ENCODE measurements at regions not wholly inside any gene's neighbourhood (a gene's known extent, or its start where the extent isn't known, plus 50 kb on each side); places are given as distances from the start of the nearest gene placed in this dataset.

DNA sequence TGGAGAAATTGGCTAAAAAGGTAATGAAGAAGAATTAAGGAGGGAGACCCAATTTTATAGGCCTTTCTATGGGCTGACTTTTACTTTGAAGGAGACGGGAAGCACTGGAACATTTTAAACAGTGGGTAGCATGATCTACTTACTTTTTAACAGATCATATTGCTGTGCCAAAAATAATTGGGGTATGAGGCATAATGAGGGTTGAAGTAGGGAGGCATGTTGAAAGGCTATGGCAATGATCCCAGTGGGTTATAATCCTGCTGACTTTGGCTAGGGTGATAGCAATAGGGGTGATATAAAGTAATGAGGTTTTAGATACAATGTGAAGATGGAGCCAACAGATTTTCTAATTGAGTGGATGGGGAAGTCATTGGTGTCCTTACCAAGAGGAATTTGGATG, 73.2 kb downstream of the GPR37 start:
- Mint-ChIP-seq H3K4me1 (no peaks in the 10 kb centered on the region), H3K36me3 (ENCODE audit: insufficient read depth in 1 of 3, low read depth in 3 of 3) (no peaks in the 10 kb centered on the region), H3K27ac (no peak overlapping the region), H3K9me3 (no peaks in the 10 kb centered on the region; a peak in 1 of 5 replicates), H3K4me3 (no peak overlapping the region), H3K27me3 (ENCODE audit: low read depth) (no peaks in the 10 kb centered on the region)
- Histone ChIP-seq H3K4me2 (ENCODE audit: insufficient read depth, insufficient read length, low read length) (no peak overlapping the region), H3K23ac (ENCODE audit: insufficient read length, low read depth, low read length) (no peak overlapping the region), H4K91ac (ENCODE audit: insufficient read length, low read depth, low read length) (no peak overlapping the region), H3K9ac (ENCODE audit: extremely low read depth, insufficient read length, low read length) (no peak overlapping the region), H2AK5ac (ENCODE audit: insufficient read length, low read length) (no peak overlapping the region), H2BK20ac (ENCODE audit: low read depth, low read length, poor library complexity, severe bottlenecking) (no peak overlapping the region), H2BK5ac (ENCODE audit: insufficient read length, low read length) (no peak overlapping the region), H3K18ac (ENCODE audit: insufficient read length, low read depth, low read length) (no peak overlapping the region), H4K5ac (ENCODE audit: insufficient read length, low read depth, low read length) (no peak overlapping the region), H3K14ac (ENCODE audit: insufficient read depth, low read length) (no peak overlapping the region), H3K4ac (ENCODE audit: low read depth, low read length) (no peak overlapping the region), H3K56ac (ENCODE audit: insufficient read length, low read depth, low read length) (no peak overlapping the region), H3K23me2 (ENCODE audit: insufficient read length, low read depth, low read length, poor library complexity, severe bottlenecking) (no peaks in the 10 kb centered on the region), H4K8ac (replicated peaks; ENCODE audit: insufficient read length, low read depth, low read length) (no peak overlapping the region), H3K27me3 (ENCODE audit: insufficient read depth, low read length) (no peaks in the 10 kb centered on the region), H3K9me3 (ENCODE audit: control insufficient read depth, low read depth, low read length) (no peaks in the 10 kb centered on the region), H2AFZ (ENCODE audit: low read length) (no peak overlapping the region), H3T11ph (ENCODE audit: low read length) (no peak overlapping the region), H2BK12ac (ENCODE audit: insufficient read length, low read depth, low read length) (no peak overlapping the region), H3K4me1 (ENCODE audit: insufficient read depth, low read length) (no peaks in the 10 kb centered on the region), H2BK120ac (ENCODE audit: low read depth, low read length, poor library complexity, severe bottlenecking) (no peak overlapping the region), H3K27ac (ENCODE audit: insufficient read length, low read depth, low read length) (no peak overlapping the region), H4K20me1 (ENCODE audit: control insufficient read depth, insufficient read depth, insufficient read length) (no peaks in the 10 kb centered on the region), H3K79me1 (ENCODE audit: insufficient read depth, low read depth, low read length, poor library complexity, severe bottlenecking) (no peaks in the 10 kb centered on the region), H2BK15ac (ENCODE audit: low read depth, low read length) (no peak overlapping the region), H3K79me2 (ENCODE audit: insufficient read depth, low read length) (no peaks in the 10 kb centered on the region)
- DNase-seq = no peak
- no peak for TF ChIP-seq CTCF (conservative IDR thresholded peaks at IDR 0.05)
- WGBS (ENCODE audit: extremely low coverage, insufficient read length, low lambda C conversion rate) = no CpG with 5 or more reads among the region's 1 CpG

All from H9 (cell line).